ENCODE measurements at regions not wholly inside any gene's neighbourhood (a gene's known extent, or its start where the extent isn't known, plus 50 kb on each side); places are given as distances from the start of the nearest gene placed in this dataset.

DNA sequence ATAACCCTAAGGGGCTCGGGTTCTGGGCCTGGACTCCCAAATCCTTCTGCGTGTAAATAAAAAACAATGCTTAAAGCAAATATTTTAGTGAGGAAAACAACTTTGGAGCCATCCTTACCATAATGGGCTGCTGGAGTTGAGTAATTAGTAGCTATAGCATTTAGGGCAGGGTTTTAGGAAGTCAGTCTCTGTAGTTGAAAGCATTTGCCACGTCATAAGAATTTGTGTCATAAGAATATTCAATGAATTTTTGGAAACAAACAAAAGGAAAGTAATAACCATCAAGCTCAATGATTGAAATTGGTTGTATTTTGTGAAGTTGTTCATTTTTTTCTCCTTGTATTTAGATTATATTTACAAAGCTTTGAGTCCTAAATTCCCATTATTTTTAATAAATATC lies 114.8 kb upstream of the ELL2 start:
- DNase-seq (ENCODE audit: low spot score in 2 of 2) (no peak), ATAC-seq (no peak)
- H3K36me3 Mint-ChIP-seq = peaks cover 0 to 16% of the 10 kb centered on the region in 2 donors
- H3K9me3 Mint-ChIP-seq = peaks cover 0 to 4% of the 10 kb centered on the region in 2 donors
- no peak overlapping the region for H3K27ac Mint-ChIP-seq

DNA sequence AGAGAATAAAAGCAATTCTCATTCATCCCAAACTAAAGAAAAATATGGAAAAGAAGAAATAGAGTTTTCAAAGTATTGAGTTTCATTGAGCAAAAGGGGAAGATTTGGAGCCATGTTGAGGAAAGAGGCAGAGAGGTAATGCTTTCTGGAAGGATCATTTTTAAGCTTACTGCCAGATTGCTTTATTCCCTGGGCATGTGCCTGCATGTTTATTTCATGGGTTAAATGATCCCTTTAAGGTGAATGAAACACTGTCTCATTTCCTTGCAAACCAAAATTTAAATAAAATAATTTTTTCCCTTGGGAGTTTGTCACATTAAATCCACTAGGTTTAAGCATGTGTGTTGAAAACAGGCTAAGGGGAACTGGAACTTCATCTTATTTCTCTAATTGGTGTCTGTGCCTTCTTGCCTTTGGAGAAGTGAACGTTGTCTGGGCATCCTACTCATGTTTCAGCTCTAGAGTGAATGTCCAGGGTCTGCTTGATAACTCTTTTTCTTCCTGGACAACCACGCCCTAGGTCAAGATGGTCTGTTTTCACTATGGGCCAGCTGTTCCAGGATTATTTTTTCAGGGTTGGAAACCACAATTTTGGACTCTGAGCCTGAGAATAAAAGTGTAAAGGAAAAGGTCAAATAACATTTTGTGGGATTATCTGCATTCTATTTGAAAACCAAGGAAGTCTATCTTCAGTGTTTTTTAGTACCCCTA lies 114.1 kb upstream of the ELL2 start:
- DNase-seq (ENCODE audit: low spot score in 2 of 2) (no peak), ATAC-seq (no peak)
- Mint-ChIP-seq H3K36me3 (peaks cover 0 to 9% of the 10 kb centered on the region in 2 donors), H3K9me3 (no peaks in the 10 kb centered on the region), H3K27ac (no peak overlapping the region)

DNA sequence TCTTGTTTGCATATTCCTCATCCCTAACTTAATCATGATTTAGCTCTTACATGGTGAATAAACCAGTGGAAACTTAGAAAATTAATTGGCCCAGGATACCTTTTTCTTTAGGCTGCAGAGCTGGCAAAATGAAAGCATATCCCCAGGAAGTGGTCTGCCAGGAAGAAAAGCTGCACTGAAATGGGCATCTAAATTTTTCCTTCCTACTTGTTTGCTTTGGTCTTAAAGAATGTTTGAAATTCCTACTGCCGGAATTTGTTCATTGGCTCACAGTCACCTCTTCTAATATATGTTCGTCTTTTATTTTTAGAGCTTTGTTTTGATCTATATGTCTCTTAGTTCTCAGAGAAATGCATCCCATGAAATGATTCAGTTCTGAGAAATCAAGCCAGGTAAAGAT lies 113.2 kb upstream of the ELL2 start:
- H3K9me3 Mint-ChIP-seq = no peaks in the 10 kb centered on the region

GRCh38 chr5:96074460-96074859 lies 112.8 kb upstream of the ELL2 start:
- H3K9me3 Mint-ChIP-seq = no peaks in the 10 kb centered on the region
- ATAC-seq (no peak), DNase-seq (ENCODE audit: low spot score in 2 of 2) (no peak)
- no peak overlapping the region for H3K27ac Mint-ChIP-seq
- H3K36me3 Mint-ChIP-seq = peaks cover 0 to 8% of the 10 kb centered on the region in 2 donors

More for the DNA sequence above, 113.2 kb upstream of the ELL2 start:
- ATAC-seq = no peak
- peaks cover 0 to 8% of the 10 kb centered on the region in 2 donors for H3K36me3 Mint-ChIP-seq
- no peak for DNase-seq (ENCODE audit: low spot score in 2 of 2)
- H3K27ac Mint-ChIP-seq = no peak overlapping the region

GRCh38 chr5:96072791-96073165 lies 111.1 kb upstream of the ELL2 start:
- DNase-seq (ENCODE audit: low spot score in 2 of 2) = no peak
- Mint-ChIP-seq H3K27ac (no peak overlapping the region), H3K9me3 (no peaks in the 10 kb centered on the region), H3K36me3 (peaks cover 0 to 8% of the 10 kb centered on the region in 2 donors)
- ATAC-seq = no peak

GRCh38 chr5:96072138-96072790 lies 110.6 kb upstream of the ELL2 start:
- no peaks in the 10 kb centered on the region for H3K9me3 Mint-ChIP-seq
- peaks cover 0 to 8% of the 10 kb centered on the region in 2 donors for H3K36me3 Mint-ChIP-seq
- DNase-seq (ENCODE audit: low spot score in 2 of 2) (no peak), ATAC-seq (no peak)
- H3K27ac Mint-ChIP-seq = no peak overlapping the region

DNA sequence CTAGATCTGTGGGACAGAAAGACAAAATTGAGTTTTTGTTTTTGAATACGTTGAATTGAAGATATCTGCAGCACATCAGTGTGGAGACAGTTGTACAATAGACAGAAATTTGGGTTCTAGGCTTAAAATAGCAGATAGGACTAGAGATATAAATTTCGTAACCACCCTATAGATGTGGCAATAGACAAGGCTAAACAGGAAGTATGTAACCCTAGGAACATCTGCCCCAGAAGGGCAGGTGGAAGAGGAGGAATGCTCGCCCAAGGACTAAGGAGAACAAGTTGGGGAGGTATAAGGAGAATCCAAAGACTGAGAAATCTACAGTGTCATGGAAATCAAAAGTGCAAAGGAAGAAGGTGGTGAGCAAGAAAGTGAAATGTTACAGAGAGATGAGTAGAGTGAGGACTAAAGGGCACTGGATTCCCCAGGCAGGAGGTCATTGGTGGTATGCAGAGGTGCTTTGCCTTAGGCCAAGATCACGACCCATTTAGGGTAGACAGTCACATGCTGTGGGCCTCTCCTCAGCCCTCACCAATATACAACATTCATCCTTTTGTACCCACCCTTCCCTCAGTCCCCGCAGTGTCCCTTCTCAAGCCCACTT lies 109.1 kb upstream of the ELL2 start:
- DNase-seq (ENCODE audit: low spot score in 2 of 2) (no peak), ATAC-seq (peak in 1 of 2 donors; percentile 38)
- Mint-ChIP-seq H3K36me3 (peaks cover 0 to 8% of the 10 kb centered on the region in 2 donors), H3K9me3 (no peaks in the 10 kb centered on the region), H3K27ac (peak overlapping the region in 1 of 2 donors; percentile 16)

- Mint-ChIP-seq H3K9me3 (no peaks in the 10 kb centered on the region), H3K27ac (peak overlapping the region in 1 of 2 donors; percentile 7), H3K36me3 (peaks cover 0 to 9% of the 10 kb centered on the region in 2 donors)
- ATAC-seq = peak; percentile 17 to 70
- DNase-seq (ENCODE audit: low spot score in 2 of 2) = no peak
Measured at GRCh38 chr5:96067894-96068614, 106.4 kb upstream of the ELL2 start.

- peaks cover 0 to 9% of the 10 kb centered on the region in 2 donors for H3K36me3 Mint-ChIP-seq
- H3K27ac Mint-ChIP-seq = peak overlapping the region in 1 of 2 donors; percentile 7
- no peak for ATAC-seq
- DNase-seq (ENCODE audit: low spot score in 2 of 2) = no peak
- H3K9me3 Mint-ChIP-seq = peaks cover 0 to 4% of the 10 kb centered on the region in 2 donors
Measured at GRCh38 chr5:96067251-96067650, 105.6 kb upstream of the ELL2 start.

DNA sequence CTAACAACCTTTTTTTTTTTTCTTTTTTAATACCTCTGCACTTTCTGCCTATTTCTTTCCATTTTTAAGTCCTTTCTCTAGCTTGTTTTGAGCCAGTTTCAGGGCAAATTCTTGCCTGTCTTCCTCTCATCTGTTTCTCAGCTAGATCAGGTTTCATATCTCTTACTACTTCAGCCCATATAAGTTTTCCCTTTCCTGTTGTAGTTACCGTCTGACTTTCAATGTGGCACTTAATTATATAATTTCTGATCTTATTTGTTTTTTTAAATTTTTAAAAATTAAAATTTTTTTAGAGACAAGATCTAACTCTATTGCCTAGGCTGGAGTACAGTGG lies 104.7 kb upstream of the ELL2 start:
- Mint-ChIP-seq H3K27ac (peak overlapping the region; percentile 65 to 79), H3K36me3 (peaks cover 0 to 9% of the 10 kb centered on the region in 2 donors), H3K9me3 (peaks cover 0 to 13% of the 10 kb centered on the region in 2 donors)
- DNase-seq (ENCODE audit: low spot score in 2 of 2) (no peak), ATAC-seq (no peak)

GRCh38 chr5:96065685-96066385 lies 104.2 kb upstream of the ELL2 start:
- peak overlapping the region; percentile 65 to 79 for H3K27ac Mint-ChIP-seq
- DNase-seq (ENCODE audit: low spot score in 2 of 2) (peak in 1 of 2 donors; percentile 24), ATAC-seq (peak; percentile 43 to 81)
- H3K36me3 Mint-ChIP-seq = peaks cover 0 to 9% of the 10 kb centered on the region in 2 donors
- peaks cover 0 to 18% of the 10 kb centered on the region in 2 donors for H3K9me3 Mint-ChIP-seq

DNA sequence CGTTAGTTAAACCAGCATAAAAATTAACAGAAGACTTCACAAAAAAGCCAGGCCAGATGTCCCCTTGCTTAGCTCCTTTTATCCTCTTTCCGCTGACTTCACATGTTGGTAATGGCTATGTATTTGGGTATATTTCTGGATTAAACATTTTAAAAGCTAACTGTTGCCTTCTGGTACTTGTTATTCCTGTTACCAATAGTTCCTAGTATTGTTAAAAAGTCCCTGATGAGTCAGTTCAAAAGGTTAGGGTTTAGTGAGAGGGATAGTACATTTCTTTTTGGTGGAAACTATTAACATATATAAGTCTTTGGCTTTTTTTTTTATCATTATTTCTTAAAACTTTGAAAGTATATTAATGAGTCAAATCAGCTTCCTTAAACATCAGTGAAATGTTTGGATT lies 103.2 kb upstream of the ELL2 start:
- H3K36me3 Mint-ChIP-seq = peaks cover 0 to 9% of the 10 kb centered on the region in 2 donors
- H3K27ac Mint-ChIP-seq = peak overlapping the region; percentile 75 to 77
- DNase-seq (ENCODE audit: low spot score in 2 of 2) (no peak), ATAC-seq (peak; percentile 56 to 74)
- H3K9me3 Mint-ChIP-seq = peaks cover 0 to 19% of the 10 kb centered on the region in 2 donors

DNA sequence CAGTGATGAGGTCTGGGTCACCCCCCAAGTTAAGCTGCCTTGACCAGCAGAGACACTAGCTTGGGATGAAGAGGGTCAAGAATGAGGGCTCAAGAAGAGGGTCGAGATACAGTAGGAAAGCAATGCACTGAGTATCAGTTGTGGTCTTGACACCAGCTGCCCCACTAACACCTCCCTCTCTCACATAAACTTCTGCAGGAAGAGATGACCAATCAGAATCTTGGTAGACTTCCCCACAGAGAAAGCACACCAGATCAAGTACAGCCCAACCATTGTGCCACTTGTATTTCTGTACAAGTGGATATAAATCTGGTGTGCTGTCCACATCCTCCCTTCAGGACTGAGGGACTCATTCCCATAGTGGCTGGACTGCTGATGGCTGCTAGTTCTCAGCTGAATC lies 101.2 kb upstream of the ELL2 start:
- Mint-ChIP-seq H3K27ac (no peak overlapping the region), H3K9me3 (peaks cover 0 to 19% of the 10 kb centered on the region in 2 donors), H3K36me3 (peaks cover 0 to 9% of the 10 kb centered on the region in 2 donors)
- DNase-seq (ENCODE audit: low spot score in 2 of 2) (no peak), ATAC-seq (no peak)

GRCh38 chr5:96058084-96058483 lies 96.4 kb upstream of the ELL2 start:
- Mint-ChIP-seq H3K9me3 (peaks cover 0 to 19% of the 10 kb centered on the region in 2 donors), H3K36me3 (no peaks in the 10 kb centered on the region), H3K27ac (no peak overlapping the region)
- no peak for DNase-seq (ENCODE audit: low spot score in 2 of 2)
- no peak for ATAC-seq

GRCh38 chr5:96054311-96055030 lies 92.8 kb upstream of the ELL2 start:
- H3K27ac Mint-ChIP-seq = no peak overlapping the region
- no peak for DNase-seq (ENCODE audit: low spot score in 2 of 2)
- H3K9me3 Mint-ChIP-seq = peaks cover 2 to 4% of the 10 kb centered on the region in 2 donors
- no peaks in the 10 kb centered on the region for H3K36me3 Mint-ChIP-seq
- ATAC-seq = peak; percentile 37 to 86
